ENCODE measurements at regions not wholly inside any gene's neighbourhood (a gene's known extent, or its start where the extent isn't known, plus 50 kb on each side); places are given as distances from the start of the nearest gene placed in this dataset.

GRCh38 chr6:98782772-98783171 lies 51.6 kb upstream of the POU3F2 start:
- Histone ChIP-seq H3K27ac (ENCODE audit: low read depth, low read length) (no peak overlapping the region), H3K79me2 (ENCODE audit: control insufficient read depth, low read length) (no peaks in the 10 kb centered on the region), H3K4me1 (ENCODE audit: control insufficient read depth, low read length) (no peaks in the 10 kb centered on the region), H3K4me3 (ENCODE audit: low read length) (no peak overlapping the region), H3F3A (ENCODE audit: control insufficient read depth, insufficient read depth) (no peaks in the 10 kb centered on the region), H3K4me2 (ENCODE audit: low read length) (no peak overlapping the region), H3K36me3 (ENCODE audit: control insufficient read depth, low read length) (no peaks in the 10 kb centered on the region), H3K27me3 (ENCODE audit: control insufficient read depth, low read length) (no peaks in the 10 kb centered on the region), H3K9me2 (replicated peaks; ENCODE audit: control insufficient read depth, low read length) (no peaks in the 10 kb centered on the region), H3K9me3 (ENCODE audit: control insufficient read depth, insufficient read depth, low read length) (no peaks in the 10 kb centered on the region), H4K20me1 (ENCODE audit: control insufficient read depth, insufficient read depth, low read depth, low read length) (no peaks in the 10 kb centered on the region)
- TF ChIP-seq EZH2phosphoT487 (IDR thresholded peaks at IDR 0.05; ENCODE audit: borderline replicate concordance, low read length): no peak
- no peak for TF ChIP-seq CTCF (IDR thresholded peaks at IDR 0.05; ENCODE audit: low read depth, low read length, poor library complexity, severe bottlenecking)

- Histone ChIP-seq H3K9me3 (ENCODE audit: control insufficient read depth, insufficient read depth, low read length) (no peaks in the 10 kb centered on the region), H3K4me2 (ENCODE audit: low read length) (no peak overlapping the region), H3K79me2 (ENCODE audit: control insufficient read depth, low read length) (no peaks in the 10 kb centered on the region), H4K20me1 (ENCODE audit: control insufficient read depth, insufficient read depth, low read depth, low read length) (no peaks in the 10 kb centered on the region), H3K27ac (ENCODE audit: low read depth, low read length) (no peak overlapping the region), H3K27me3 (ENCODE audit: control insufficient read depth, low read length) (no peaks in the 10 kb centered on the region), H3F3A (ENCODE audit: control insufficient read depth, insufficient read depth) (no peaks in the 10 kb centered on the region), H3K4me1 (ENCODE audit: control insufficient read depth, low read length) (no peaks in the 10 kb centered on the region), H3K36me3 (ENCODE audit: control insufficient read depth, low read length) (no peaks in the 10 kb centered on the region), H3K4me3 (ENCODE audit: low read length) (no peak overlapping the region), H3K9me2 (replicated peaks; ENCODE audit: control insufficient read depth, low read length) (no peaks in the 10 kb centered on the region)
- TF ChIP-seq CTCF (IDR thresholded peaks at IDR 0.05; ENCODE audit: low read depth, low read length, poor library complexity, severe bottlenecking): no peak
- no peak for TF ChIP-seq EZH2phosphoT487 (IDR thresholded peaks at IDR 0.05; ENCODE audit: borderline replicate concordance, low read length)
Measured at GRCh38 chr6:98783578-98783977, 50.8 kb upstream of the POU3F2 start.
